CD14-positive monocyte (primary cell): ENCODE measurements at regions not wholly inside any gene's neighbourhood (a gene's known extent, or its start where the extent isn't known, plus 50 kb on each side); places are given as distances from the start of the nearest gene placed in this dataset.

Source experiments
- DNase-seq, 3 donors: peaks; one replicate each; pipeline ENCODE4 v3.0.0-alpha.2; 2011 to 2022
- H2AFZ ChIP-seq: 2 replicates; pipeline ENCODE4 v1.6.0; 2012; ENCODE audit warnings: mild to moderate bottlenecking, low read depth, low read length, inconsistent platforms; ENCODE audit not compliant: insufficient read depth, poor library complexity, severe bottlenecking
- H3K27ac ChIP-seq, 2 donors: 1 replicate in 1 of 2; 2 replicates in 1 of 2; pipeline ENCODE4 v1.5.1; 2012 to 2013; ENCODE audit warnings: low read length in 2 of 2, control low read depth in 1 of 2, inconsistent platforms in 1 of 2, low read depth in 1 of 2, mild to moderate bottlenecking in 1 of 2
- H3K27me3 ChIP-seq, 2 donors: one replicate each; pipeline versions ENCODE4 v1.6.0 to v1.6.1; 2011 to 2013; ENCODE audit warnings: low read length in 2 of 2; ENCODE audit not compliant: control insufficient read depth in 2 of 2, insufficient read depth in 2 of 2
- H3K36me3 ChIP-seq, 2 donors: replicated peaks in 1 of 2; 1 replicate in 1 of 2; 2 replicates in 1 of 2; pipeline versions ENCODE4 v1.5.1 to v1.6.1; 2012 to 2013; ENCODE audit warnings: low read length in 2 of 2, control low read depth in 1 of 2, inconsistent platforms in 1 of 2, mild to moderate bottlenecking in 1 of 2; ENCODE audit not compliant: insufficient read depth in 2 of 2, control insufficient read depth in 1 of 2
- H3K4me1 ChIP-seq, 2 donors: 1 replicate in 1 of 2; 2 replicates in 1 of 2; pipeline versions ENCODE4 v1.5.1 to v1.6.1; 2012 to 2013; ENCODE audit warnings: low read length in 2 of 2, control low read depth in 1 of 2, inconsistent platforms in 1 of 2, mild to moderate bottlenecking in 1 of 2, moderate library complexity in 1 of 2; ENCODE audit not compliant: insufficient read depth in 2 of 2, control insufficient read depth in 1 of 2
- H3K4me2 ChIP-seq: replicated peaks from 2 replicates; pipeline ENCODE3; 2012; ENCODE audit warnings: low read length, moderate library complexity, mild to moderate bottlenecking; ENCODE audit not compliant: poor library complexity, severe bottlenecking; ENCODE audit errors: extremely low read depth
- H3K4me3 ChIP-seq, 3 experiments: fragments of 200-600 bp in 1 of 3; sonication (generic) in 1 of 3; replicated peaks in 1 of 3; 1 replicate in 2 of 3; 2 replicates in 1 of 3; pipeline ENCODE4 v1.5.1; 2011 to 2013; ENCODE audit warnings: low read length in 3 of 3, mild to moderate bottlenecking in 3 of 3, control low read depth in 2 of 3, low read depth in 2 of 3, inconsistent platforms in 1 of 3, moderate library complexity in 1 of 3
- H3K79me2 ChIP-seq: 2 replicates; pipeline ENCODE4 v1.6.0; 2012; ENCODE audit warnings: mild to moderate bottlenecking, control low read depth, inconsistent platforms, low read length, moderate library complexity; ENCODE audit not compliant: insufficient read depth
- H3K9ac ChIP-seq: 2 replicates; pipeline ENCODE4 v1.6.0; 2017; ENCODE audit warnings: low read length, mild to moderate bottlenecking; ENCODE audit not compliant: insufficient read depth, poor library complexity, severe bottlenecking
- H3K9me3 ChIP-seq, 2 donors: replicated peaks in 1 of 2; 1 replicate in 1 of 2; 2 replicates in 1 of 2; pipeline versions ENCODE4 v1.5.1 to v1.6.1; 2012 to 2013; ENCODE audit warnings: low read length in 2 of 2, control low read depth in 1 of 2; ENCODE audit not compliant: control insufficient read depth in 1 of 2, insufficient read depth in 1 of 2
- H4K20me1 ChIP-seq: 2 replicates; pipeline ENCODE4 v1.6.0; 2012; ENCODE audit warnings: mild to moderate bottlenecking, low read length, control low read depth, moderate library complexity; ENCODE audit not compliant: insufficient read depth
- H3K27ac Mint-ChIP-seq, 7 donors: one replicate each; pipeline ENCODE4 v1.8.0; 2020; ENCODE audit warnings: mild to moderate bottlenecking in 7 of 7, mixed read lengths in 7 of 7, moderate library complexity in 6 of 7, inconsistent platforms in 2 of 7
- H3K27me3 Mint-ChIP-seq, 3 donors: one replicate each; pipeline ENCODE4 v1.8.0; 2021 to 2022; ENCODE audit warnings: low read depth in 3 of 3, mild to moderate bottlenecking in 3 of 3, mixed read lengths in 3 of 3, moderate library complexity in 3 of 3, inconsistent platforms in 1 of 3
- H3K36me3 Mint-ChIP-seq, 2 donors: one replicate each; pipeline ENCODE4 v1.8.0; 2020; ENCODE audit warnings: mixed read lengths in 2 of 2, inconsistent platforms in 1 of 2, mild to moderate bottlenecking in 1 of 2
- H3K4me1 Mint-ChIP-seq: one replicate; pipeline ENCODE4 v1.8.0; 2020; ENCODE audit warnings: mild to moderate bottlenecking, mixed read lengths
- H3K4me3 Mint-ChIP-seq, 2 donors: one replicate each; pipeline ENCODE4 v1.8.0; 2020; ENCODE audit warnings: mild to moderate bottlenecking in 2 of 2, mixed read lengths in 2 of 2, moderate library complexity in 1 of 2
- H3K9me3 Mint-ChIP-seq, 7 donors: one replicate each; pipeline ENCODE4 v1.8.0; 2020 to 2022; ENCODE audit warnings: mixed read lengths in 7 of 7, mild to moderate bottlenecking in 6 of 7, moderate library complexity in 6 of 7, inconsistent platforms in 2 of 7
- WGBS: methylation state at CpG from one replicate; pipeline ENCODE4 v1.1.5; 2013; ENCODE audit warnings: missing lambda C conversion rate; ENCODE audit not compliant: insufficient coverage; 5-methylcytosine and 5-hydroxymethylcytosine counted together
- intact Hi-C, 2 donors: fragments of 100-400 bp; cut with micrococcal nuclease; formaldehyde crosslinking; loops; one replicate each; pipeline versions ENCODE4 v1.15.0 to v1.15.1; 2023
- TF ChIP-seq, protein P1 (sequence below): fragments of 200-600 bp; IDR thresholded peaks from one replicate; pipeline ENCODE4 v1.8.0; 2022; ENCODE audit warnings: antibody characterized with exemption, mild to moderate bottlenecking

DNA sequence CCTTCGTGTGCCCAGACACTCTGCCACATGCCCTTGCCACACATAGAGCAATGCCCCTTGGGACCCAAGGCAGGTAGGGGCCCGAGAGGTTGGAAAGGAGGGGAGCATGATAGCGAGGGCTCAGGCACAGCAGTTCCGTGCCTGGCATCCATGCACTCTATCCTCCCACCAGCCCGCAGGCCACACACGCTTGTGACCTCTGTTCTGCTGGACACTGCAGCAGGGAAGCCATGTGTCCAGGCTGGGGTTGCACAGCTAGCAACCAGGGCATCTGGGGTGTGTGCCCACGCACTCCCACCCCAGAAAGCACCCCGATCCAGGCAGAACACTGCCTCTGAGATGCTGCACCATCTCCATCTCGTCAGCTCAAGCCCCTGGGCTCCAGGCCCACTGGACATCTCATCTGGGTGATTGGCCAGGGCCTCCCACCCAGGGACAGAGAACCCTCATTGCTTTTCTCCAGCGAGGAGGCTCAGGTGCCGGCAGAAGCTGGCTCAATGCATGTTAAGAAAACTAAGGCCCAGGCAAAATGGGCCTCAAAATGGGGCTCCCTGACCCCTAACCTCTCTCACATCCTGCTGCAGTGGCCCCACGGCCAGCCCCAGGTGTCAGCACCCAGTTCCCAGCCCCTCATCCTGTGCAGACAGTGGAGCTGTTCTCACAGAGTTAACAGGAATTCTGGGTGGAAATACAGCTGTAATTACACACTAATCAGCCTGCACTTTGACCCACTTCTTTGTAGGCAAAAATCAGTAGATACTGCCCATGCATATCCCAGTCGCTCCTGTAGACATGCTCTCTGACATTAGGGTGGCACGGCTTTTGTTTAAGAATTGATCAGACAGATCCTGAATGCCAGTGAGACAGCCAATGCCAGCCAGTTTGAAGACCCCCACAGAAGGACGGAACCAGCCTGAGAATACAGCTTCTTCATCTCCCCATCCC is 173.9 kb upstream of the B3GAT1 start:
- Histone ChIP-seq H3K9ac (no peak overlapping the region), H3K4me2 (no peak overlapping the region), H3K4me1 (peaks cover 42 to 60% of the 10 kb centered on the region in 2 donors), H3K27me3 (peaks cover 0 to 37% of the 10 kb centered on the region in 2 donors), H3K36me3 (no peaks in the 10 kb centered on the region), H3K79me2 (no peaks in the 10 kb centered on the region), H4K20me1 (no peaks in the 10 kb centered on the region), H3K27ac (no peak overlapping the region), H3K9me3 (no peaks in the 10 kb centered on the region), H3K4me3 (no peak overlapping the region), H2AFZ (no peak overlapping the region)
- intact Hi-C loops, result no loop called here
- 84% methylated on average over 10 of the region's 15 CpGs for WGBS
- TF ChIP-seq, protein P1, sequence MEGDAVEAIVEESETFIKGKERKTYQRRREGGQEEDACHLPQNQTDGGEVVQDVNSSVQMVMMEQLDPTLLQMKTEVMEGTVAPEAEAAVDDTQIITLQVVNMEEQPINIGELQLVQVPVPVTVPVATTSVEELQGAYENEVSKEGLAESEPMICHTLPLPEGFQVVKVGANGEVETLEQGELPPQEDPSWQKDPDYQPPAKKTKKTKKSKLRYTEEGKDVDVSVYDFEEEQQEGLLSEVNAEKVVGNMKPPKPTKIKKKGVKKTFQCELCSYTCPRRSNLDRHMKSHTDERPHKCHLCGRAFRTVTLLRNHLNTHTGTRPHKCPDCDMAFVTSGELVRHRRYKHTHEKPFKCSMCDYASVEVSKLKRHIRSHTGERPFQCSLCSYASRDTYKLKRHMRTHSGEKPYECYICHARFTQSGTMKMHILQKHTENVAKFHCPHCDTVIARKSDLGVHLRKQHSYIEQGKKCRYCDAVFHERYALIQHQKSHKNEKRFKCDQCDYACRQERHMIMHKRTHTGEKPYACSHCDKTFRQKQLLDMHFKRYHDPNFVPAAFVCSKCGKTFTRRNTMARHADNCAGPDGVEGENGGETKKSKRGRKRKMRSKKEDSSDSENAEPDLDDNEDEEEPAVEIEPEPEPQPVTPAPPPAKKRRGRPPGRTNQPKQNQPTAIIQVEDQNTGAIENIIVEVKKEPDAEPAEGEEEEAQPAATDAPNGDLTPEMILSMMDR, result no peak
- Mint-ChIP-seq H3K27ac (no peak overlapping the region), H3K4me1 (peaks cover 47% of the 10 kb centered on the region), H3K36me3 (no peaks in the 10 kb centered on the region), H3K9me3 (peaks cover 0 to 4% (median 0%) of the 10 kb centered on the region in 7 donors), H3K27me3 (peaks cover 29 to 40% (median 38%) of the 10 kb centered on the region in 3 donors), H3K4me3 (peak overlapping the region in 1 of 2 donors; percentile 36)
- no peak for DNase-seq

DNA sequence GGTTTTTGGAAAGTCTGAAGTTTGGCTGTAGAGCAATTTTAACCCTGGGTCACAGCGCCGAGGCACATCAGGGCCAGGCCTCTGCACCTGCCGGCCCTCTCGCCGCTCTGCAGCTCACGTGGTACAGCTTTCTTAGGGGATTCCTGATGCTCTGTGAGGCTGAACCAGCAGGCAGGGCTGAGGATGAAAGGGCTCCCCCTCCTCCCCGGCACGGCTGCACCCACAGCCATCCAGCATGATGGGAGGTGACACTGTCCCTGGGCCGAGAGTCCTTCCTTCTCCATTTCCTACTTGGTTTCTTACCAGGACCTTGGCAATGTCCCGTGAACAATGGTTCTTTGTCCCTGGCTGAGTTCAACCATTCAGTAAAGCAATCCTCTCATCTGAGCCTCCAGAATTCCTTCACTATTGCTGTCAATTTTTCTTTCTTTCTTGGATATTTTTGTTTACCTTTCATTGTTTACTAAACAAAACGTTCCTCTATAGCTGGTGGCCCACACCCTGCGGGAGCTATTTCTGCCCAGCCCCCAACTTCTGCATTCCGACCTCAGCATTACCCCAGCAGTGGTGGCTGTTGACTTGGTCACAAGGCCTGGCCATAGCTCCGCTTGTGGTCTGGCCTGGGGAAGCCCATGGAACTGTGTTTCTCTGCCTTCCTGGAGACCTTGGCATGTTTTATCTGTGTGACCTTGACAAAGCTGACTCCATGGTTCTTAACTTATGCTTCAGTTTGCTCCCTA is 172.8 kb upstream of the B3GAT1 start:
- Histone ChIP-seq H3K27me3 (peaks cover 0 to 46% of the 10 kb centered on the region in 2 donors), H3K79me2 (no peaks in the 10 kb centered on the region), H3K4me1 (peaks cover 42 to 60% of the 10 kb centered on the region in 2 donors), H3K4me2 (no peak overlapping the region), H2AFZ (no peak overlapping the region), H3K4me3 (no peak overlapping the region), H3K9me3 (no peaks in the 10 kb centered on the region), H3K36me3 (no peaks in the 10 kb centered on the region), H3K9ac (no peak overlapping the region), H3K27ac (no peak overlapping the region), H4K20me1 (no peaks in the 10 kb centered on the region)
- WGBS, result 60% methylated on average over 12 of the region's 14 CpGs
- intact Hi-C loops, result no loop called here
- Mint-ChIP-seq H3K9me3 (peaks cover 0 to 4% (median 0%) of the 10 kb centered on the region in 7 donors), H3K27me3 (peaks cover 33 to 49% (median 38%) of the 10 kb centered on the region in 3 donors), H3K4me3 (peak overlapping the region in 1 of 2 donors; percentile 22), H3K27ac (peak overlapping the region in 1 of 7 donors; percentile 65), H3K36me3 (no peaks in the 10 kb centered on the region), H3K4me1 (peaks cover 46% of the 10 kb centered on the region)
- DNase-seq, result peak in 1 of 3 donors; percentile 40
- TF ChIP-seq, protein P1, result no peak
